B cell (primary cell): ENCODE measurements at regions not wholly inside any gene's neighbourhood (a gene's known extent, or its start where the extent isn't known, plus 50 kb on each side); places are given as distances from the start of the nearest gene placed in this dataset.

Experiments used
- CTCF ChIP-seq: fragments of 200-600 bp; IDR thresholded peaks from one replicate; pipeline ENCODE4 v1.8.0; 2022; ENCODE audit warnings: antibody characterized with exemption, mild to moderate bottlenecking
- EZH2 ChIP-seq: IDR thresholded peaks from 2 replicates; pipeline ENCODE4 v1.6.1; 2012; ENCODE audit warnings: borderline replicate concordance, low read depth, mild to moderate bottlenecking, moderate library complexity, low read length; ENCODE audit not compliant: insufficient read depth, poor library complexity, severe bottlenecking

DNA sequence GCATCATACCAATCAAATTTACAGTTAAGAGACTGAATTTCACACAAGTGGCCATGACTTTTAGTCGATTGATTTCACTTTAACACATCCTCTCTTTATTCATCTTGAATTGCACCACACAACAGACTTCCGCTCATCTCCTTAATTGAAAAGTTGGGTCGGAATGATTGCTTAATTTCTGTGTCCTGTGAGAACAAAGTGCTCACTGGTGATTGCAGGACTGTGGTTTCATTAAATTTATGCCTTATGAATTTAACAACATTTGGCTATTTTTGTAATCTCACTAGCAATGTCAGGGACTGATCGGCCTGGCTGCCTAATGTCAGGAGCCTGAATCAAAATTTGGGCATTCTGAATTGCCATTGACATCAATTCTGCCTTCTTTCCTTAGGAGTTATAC, 1447.3 kb upstream of the ACO1 start:
- TF ChIP-seq CTCF: no peak
- TF ChIP-seq EZH2: no peak
